Muscle layer of duodenum (tissue), 2 donors: ENCODE measurements at regions not wholly inside any gene's neighbourhood (a gene's known extent, or its start where the extent isn't known, plus 50 kb on each side); places are given as distances from the start of the nearest gene placed in this dataset.

Experiments
- H3K27ac ChIP-seq: one replicate; pipeline ENCODE4 v1.7.0; 2013; ENCODE audit warnings: mild to moderate bottlenecking, low read length
- H3K27me3 ChIP-seq: one replicate; pipeline ENCODE4 v1.7.0; 2013; ENCODE audit warnings: low read depth, mild to moderate bottlenecking, control low read depth, low read length
- H3K36me3 ChIP-seq, 2 donors: one replicate each; pipeline ENCODE4 v1.7.0; 2013; ENCODE audit warnings: low read length in 2 of 2, control low read depth in 1 of 2, mild to moderate bottlenecking in 1 of 2; ENCODE audit not compliant: insufficient read depth in 2 of 2, control insufficient read depth in 1 of 2
- H3K4me1 ChIP-seq, 2 donors: one replicate each; pipeline ENCODE4 v1.7.0; 2013; ENCODE audit warnings: low read length in 2 of 2, mild to moderate bottlenecking in 2 of 2, control low read depth in 1 of 2, moderate library complexity in 1 of 2; ENCODE audit not compliant: insufficient read depth in 2 of 2, control insufficient read depth in 1 of 2
- H3K4me3 ChIP-seq, 2 donors: one replicate each; pipeline ENCODE4 v1.7.0; 2013; ENCODE audit warnings: low read length in 2 of 2, low read depth in 1 of 2, mild to moderate bottlenecking in 1 of 2
- H3K9me3 ChIP-seq, 2 donors: one replicate each; pipeline ENCODE4 v1.7.0; 2013; ENCODE audit warnings: low read length in 2 of 2, control low read depth in 1 of 2, mild to moderate bottlenecking in 1 of 2; ENCODE audit not compliant: control insufficient read depth in 1 of 2
- donor health status: healthy.

- Histone ChIP-seq H3K4me1 (no peaks in the 10 kb centered on the region), H3K4me3 (no peak overlapping the region), H3K9me3 (no peaks in the 10 kb centered on the region), H3K36me3 (no peaks in the 10 kb centered on the region), H3K27ac (no peak overlapping the region), H3K27me3 (no peaks in the 10 kb centered on the region)
Measured at GRCh38 chr6:23244300-23244699, 674.9 kb downstream of the HDGFL1 start.

- no peaks in the 10 kb centered on the region for H3K27me3 ChIP-seq
- no peak overlapping the region for H3K27ac ChIP-seq
- H3K36me3 ChIP-seq, result no peaks in the 10 kb centered on the region
- H3K4me3 ChIP-seq, result no peak overlapping the region
- H3K4me1 ChIP-seq, result no peaks in the 10 kb centered on the region
- H3K9me3 ChIP-seq, result no peaks in the 10 kb centered on the region
Measured at GRCh38 chr6:23245572-23245971, 676.2 kb downstream of the HDGFL1 start.

GRCh38 chr6:23246896-23247295 is 677.5 kb downstream of the HDGFL1 start:
- H3K4me1 ChIP-seq, result no peaks in the 10 kb centered on the region
- H3K9me3 ChIP-seq, result no peaks in the 10 kb centered on the region
- no peaks in the 10 kb centered on the region for H3K36me3 ChIP-seq
- no peak overlapping the region for H3K27ac ChIP-seq
- H3K27me3 ChIP-seq, result no peaks in the 10 kb centered on the region
- H3K4me3 ChIP-seq, result no peak overlapping the region

- Histone ChIP-seq H3K27me3 (no peaks in the 10 kb centered on the region), H3K4me1 (no peaks in the 10 kb centered on the region), H3K36me3 (no peaks in the 10 kb centered on the region), H3K27ac (no peak overlapping the region), H3K4me3 (no peak overlapping the region), H3K9me3 (no peaks in the 10 kb centered on the region)
Measured at GRCh38 chr6:23250556-23250955, 681.2 kb downstream of the HDGFL1 start.

GRCh38 chr6:23262864-23263263 is 693.5 kb downstream of the HDGFL1 start:
- no peak overlapping the region for H3K4me3 ChIP-seq
- no peaks in the 10 kb centered on the region for H3K4me1 ChIP-seq
- H3K27ac ChIP-seq, result no peak overlapping the region
- no peaks in the 10 kb centered on the region for H3K36me3 ChIP-seq
- H3K9me3 ChIP-seq, result peaks cover 0 to 9% of the 10 kb centered on the region in 2 donors
- no peaks in the 10 kb centered on the region for H3K27me3 ChIP-seq

- no peaks in the 10 kb centered on the region for H3K36me3 ChIP-seq
- H3K27ac ChIP-seq, result no peak overlapping the region
- no peaks in the 10 kb centered on the region for H3K4me1 ChIP-seq
- peaks cover 0 to 2% of the 10 kb centered on the region in 2 donors for H3K9me3 ChIP-seq
- H3K4me3 ChIP-seq, result no peak overlapping the region
- H3K27me3 ChIP-seq, result no peaks in the 10 kb centered on the region
Measured at GRCh38 chr6:23265270-23265669, 695.9 kb downstream of the HDGFL1 start.

GRCh38 chr6:23266536-23266935 is 697.2 kb downstream of the HDGFL1 start:
- Histone ChIP-seq H3K4me3 (no peak overlapping the region), H3K27me3 (no peaks in the 10 kb centered on the region), H3K36me3 (no peaks in the 10 kb centered on the region), H3K27ac (no peak overlapping the region), H3K4me1 (no peaks in the 10 kb centered on the region), H3K9me3 (peaks cover 0 to 2% of the 10 kb centered on the region in 2 donors)

GRCh38 chr6:23267651-23268050 is 698.3 kb downstream of the HDGFL1 start:
- no peak overlapping the region for H3K4me3 ChIP-seq
- H3K27ac ChIP-seq, result no peak overlapping the region
- no peaks in the 10 kb centered on the region for H3K36me3 ChIP-seq
- H3K4me1 ChIP-seq, result no peaks in the 10 kb centered on the region
- peaks cover 0 to 2% of the 10 kb centered on the region in 2 donors for H3K9me3 ChIP-seq
- H3K27me3 ChIP-seq, result no peaks in the 10 kb centered on the region

- no peak overlapping the region for H3K27ac ChIP-seq
- no peaks in the 10 kb centered on the region for H3K27me3 ChIP-seq
- H3K4me1 ChIP-seq, result no peaks in the 10 kb centered on the region
Measured at GRCh38 chr6:23268348-23268747, 699.0 kb downstream of the HDGFL1 start.

GRCh38 chr6:23269436-23269835 is 700.1 kb downstream of the HDGFL1 start:
- Histone ChIP-seq H3K27me3 (no peaks in the 10 kb centered on the region), H3K36me3 (no peaks in the 10 kb centered on the region), H3K9me3 (no peaks in the 10 kb centered on the region), H3K4me1 (no peaks in the 10 kb centered on the region), H3K27ac (no peak overlapping the region), H3K4me3 (no peak overlapping the region)

More at GRCh38 chr6:23268348-23268747, 699.0 kb downstream of the HDGFL1 start:
- no peak overlapping the region for H3K4me3 ChIP-seq
- H3K36me3 ChIP-seq, result no peaks in the 10 kb centered on the region
- H3K9me3 ChIP-seq, result no peaks in the 10 kb centered on the region

GRCh38 chr6:23272536-23272935 is 703.2 kb downstream of the HDGFL1 start:
- H3K9me3 ChIP-seq, result no peaks in the 10 kb centered on the region
- H3K4me1 ChIP-seq, result no peaks in the 10 kb centered on the region
- H3K27ac ChIP-seq, result no peak overlapping the region
- H3K36me3 ChIP-seq, result no peaks in the 10 kb centered on the region
- H3K4me3 ChIP-seq, result no peak overlapping the region
- H3K27me3 ChIP-seq, result no peaks in the 10 kb centered on the region

- H3K4me3 ChIP-seq, result no peak overlapping the region
- no peaks in the 10 kb centered on the region for H3K4me1 ChIP-seq
- no peaks in the 10 kb centered on the region for H3K36me3 ChIP-seq
- no peaks in the 10 kb centered on the region for H3K9me3 ChIP-seq
- H3K27me3 ChIP-seq, result no peaks in the 10 kb centered on the region
- H3K27ac ChIP-seq, result no peak overlapping the region
Measured at GRCh38 chr6:23277521-23278179, 708.3 kb downstream of the HDGFL1 start.
